Epithelial cell of proximal tubule (primary cell): ENCODE measurements at regions not wholly inside any gene's neighbourhood (a gene's known extent, or its start where the extent isn't known, plus 50 kb on each side); places are given as distances from the start of the nearest gene placed in this dataset.

Source experiments
- DNase-seq: peaks from one replicate; pipeline ENCODE4 v3.0.0-alpha.2; 2011; ENCODE audit warnings: low read depth
- H3K4me3 ChIP-seq: 2 replicates; pipeline ENCODE4 v1.5.1; 2011; ENCODE audit warnings: low read depth, mild to moderate bottlenecking, low read length
- TF ChIP-seq, protein P1 (sequence below): conservative IDR thresholded peaks from 2 replicates; pipeline ENCODE4 v1.5.1; 2012; ENCODE audit warnings: low read depth, mild to moderate bottlenecking, low read length

DNA sequence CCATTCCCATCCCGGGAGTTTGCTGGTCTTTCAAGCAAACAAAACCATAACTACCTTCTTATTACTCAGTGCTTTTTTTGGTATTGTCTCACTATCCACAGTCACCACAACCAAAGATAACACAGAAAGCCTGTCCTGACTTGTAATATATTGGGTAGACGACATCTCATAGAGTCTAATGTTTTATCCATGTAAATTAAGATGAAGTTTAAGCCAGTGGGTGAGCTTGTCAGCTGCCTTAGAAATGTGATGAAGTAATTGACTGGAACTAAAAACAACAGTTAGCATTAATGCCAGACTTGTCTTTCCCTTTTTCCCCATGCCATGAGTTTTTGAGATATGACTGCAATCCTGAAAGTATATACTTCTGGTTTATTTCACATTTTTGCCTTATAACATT is 282.7 kb upstream of the PRDM1 start:
- TF ChIP-seq, protein P1, sequence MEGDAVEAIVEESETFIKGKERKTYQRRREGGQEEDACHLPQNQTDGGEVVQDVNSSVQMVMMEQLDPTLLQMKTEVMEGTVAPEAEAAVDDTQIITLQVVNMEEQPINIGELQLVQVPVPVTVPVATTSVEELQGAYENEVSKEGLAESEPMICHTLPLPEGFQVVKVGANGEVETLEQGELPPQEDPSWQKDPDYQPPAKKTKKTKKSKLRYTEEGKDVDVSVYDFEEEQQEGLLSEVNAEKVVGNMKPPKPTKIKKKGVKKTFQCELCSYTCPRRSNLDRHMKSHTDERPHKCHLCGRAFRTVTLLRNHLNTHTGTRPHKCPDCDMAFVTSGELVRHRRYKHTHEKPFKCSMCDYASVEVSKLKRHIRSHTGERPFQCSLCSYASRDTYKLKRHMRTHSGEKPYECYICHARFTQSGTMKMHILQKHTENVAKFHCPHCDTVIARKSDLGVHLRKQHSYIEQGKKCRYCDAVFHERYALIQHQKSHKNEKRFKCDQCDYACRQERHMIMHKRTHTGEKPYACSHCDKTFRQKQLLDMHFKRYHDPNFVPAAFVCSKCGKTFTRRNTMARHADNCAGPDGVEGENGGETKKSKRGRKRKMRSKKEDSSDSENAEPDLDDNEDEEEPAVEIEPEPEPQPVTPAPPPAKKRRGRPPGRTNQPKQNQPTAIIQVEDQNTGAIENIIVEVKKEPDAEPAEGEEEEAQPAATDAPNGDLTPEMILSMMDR = no peak
- no peak overlapping the region for H3K4me3 ChIP-seq
- DNase-seq = no peak

DNA sequence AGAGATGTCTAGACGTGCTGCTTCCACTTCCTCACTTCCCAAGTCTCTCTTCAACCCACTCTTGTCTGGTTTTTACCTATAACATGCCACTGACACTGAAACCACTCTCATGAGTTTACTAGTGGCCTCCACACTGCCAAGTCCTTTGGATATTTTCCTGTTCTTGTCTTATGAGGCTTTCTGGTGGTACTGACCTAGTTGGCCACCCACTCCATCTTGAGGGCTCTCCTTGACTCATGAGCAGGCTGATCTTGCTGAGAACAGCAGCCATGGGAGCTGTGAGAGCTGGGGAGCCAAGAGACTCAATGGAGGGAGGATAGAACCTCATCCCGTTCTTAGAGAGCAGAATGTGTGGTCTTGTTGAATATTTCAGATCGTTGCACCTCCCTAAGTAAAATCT is 283.4 kb upstream of the PRDM1 start:
- no peak overlapping the region for H3K4me3 ChIP-seq
- TF ChIP-seq, protein P1 = no peak
- DNase-seq = no peak

DNA sequence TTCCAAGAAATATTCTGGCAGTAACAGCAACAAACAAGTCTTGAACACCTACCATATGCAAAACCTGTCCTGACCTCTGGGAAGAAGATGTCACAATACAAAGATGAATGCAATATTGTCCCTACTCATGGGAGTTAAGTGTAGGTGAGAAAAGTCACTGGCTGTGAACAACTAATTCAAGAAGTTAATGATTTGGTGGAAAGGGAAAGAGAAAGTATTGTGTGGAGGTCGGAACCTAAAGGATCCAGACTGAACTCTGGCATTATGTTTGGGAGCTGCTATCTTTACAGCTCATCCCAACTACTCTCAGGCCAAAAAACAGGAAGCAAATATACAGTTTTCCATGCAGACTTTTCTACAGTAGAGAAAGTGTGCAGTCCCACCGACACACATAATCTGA is 285.3 kb upstream of the PRDM1 start:
- TF ChIP-seq, protein P1 = no peak
- DNase-seq = no peak
- no peak overlapping the region for H3K4me3 ChIP-seq

DNA sequence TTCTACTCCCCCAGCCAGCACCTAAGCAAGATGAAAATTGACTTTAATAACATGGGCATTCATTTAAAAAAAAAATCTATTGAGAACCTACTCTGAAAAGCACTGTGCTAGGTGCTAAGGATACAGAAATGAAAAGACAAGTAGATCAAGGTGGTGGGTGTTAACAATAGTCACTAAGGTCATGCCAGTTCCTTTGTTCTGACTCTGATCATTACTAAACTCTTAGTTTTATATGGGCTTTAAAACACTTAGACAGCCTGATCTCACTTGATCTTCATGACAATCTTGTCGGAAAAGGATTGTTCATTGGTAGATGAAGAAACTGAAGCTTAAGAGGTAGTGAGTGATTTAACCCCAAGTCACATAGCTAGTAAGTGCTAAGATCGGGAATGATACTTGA is 285.7 kb upstream of the PRDM1 start:
- no peak overlapping the region for H3K4me3 ChIP-seq
- TF ChIP-seq, protein P1 = no peak
- no peak for DNase-seq

DNA sequence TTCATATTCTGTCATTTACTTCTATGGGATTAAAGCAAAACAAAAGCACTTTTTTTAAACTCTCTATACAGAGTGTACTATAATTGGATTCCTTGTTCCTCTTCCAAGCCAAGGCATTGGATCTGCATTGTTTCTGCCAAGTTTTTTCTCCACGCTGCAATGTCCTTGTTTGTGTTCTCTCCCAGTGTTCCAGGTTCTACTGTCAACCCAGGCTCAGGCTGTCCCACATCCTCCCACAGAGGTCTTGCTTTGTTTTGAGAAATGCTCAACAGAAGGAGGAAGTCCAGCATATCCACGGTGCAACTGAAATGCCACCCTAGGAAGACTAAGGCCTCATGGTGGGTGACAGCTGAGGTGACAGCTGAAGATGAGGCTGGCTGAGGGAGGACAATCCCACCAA is 287.1 kb upstream of the PRDM1 start:
- no peak overlapping the region for H3K4me3 ChIP-seq
- DNase-seq = no peak
- TF ChIP-seq, protein P1 = no peak

DNA sequence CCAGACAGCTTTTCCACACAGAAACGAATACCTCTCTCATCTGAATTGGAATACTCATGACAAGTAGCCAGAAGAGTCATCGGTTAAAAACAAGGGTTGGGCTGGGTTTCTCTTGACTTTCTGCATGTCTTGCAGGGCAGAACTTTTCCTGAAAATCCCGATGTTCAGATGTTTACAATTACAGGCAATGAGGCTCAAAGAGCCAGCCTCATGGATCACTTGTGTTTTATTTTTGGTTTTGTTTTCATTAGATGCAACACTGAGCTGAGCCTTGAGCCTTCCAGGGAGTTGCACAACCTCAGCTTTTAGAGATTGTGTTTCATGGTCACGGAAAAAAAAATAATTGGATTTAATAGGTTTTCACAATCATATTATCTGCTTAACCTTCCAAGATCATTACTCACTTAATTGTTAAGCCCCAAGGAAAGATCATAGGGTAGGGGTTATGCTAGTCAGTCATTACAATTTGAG is 288.1 kb upstream of the PRDM1 start:
- no peak overlapping the region for H3K4me3 ChIP-seq
- TF ChIP-seq, protein P1 = no peak
- no peak for DNase-seq

DNA sequence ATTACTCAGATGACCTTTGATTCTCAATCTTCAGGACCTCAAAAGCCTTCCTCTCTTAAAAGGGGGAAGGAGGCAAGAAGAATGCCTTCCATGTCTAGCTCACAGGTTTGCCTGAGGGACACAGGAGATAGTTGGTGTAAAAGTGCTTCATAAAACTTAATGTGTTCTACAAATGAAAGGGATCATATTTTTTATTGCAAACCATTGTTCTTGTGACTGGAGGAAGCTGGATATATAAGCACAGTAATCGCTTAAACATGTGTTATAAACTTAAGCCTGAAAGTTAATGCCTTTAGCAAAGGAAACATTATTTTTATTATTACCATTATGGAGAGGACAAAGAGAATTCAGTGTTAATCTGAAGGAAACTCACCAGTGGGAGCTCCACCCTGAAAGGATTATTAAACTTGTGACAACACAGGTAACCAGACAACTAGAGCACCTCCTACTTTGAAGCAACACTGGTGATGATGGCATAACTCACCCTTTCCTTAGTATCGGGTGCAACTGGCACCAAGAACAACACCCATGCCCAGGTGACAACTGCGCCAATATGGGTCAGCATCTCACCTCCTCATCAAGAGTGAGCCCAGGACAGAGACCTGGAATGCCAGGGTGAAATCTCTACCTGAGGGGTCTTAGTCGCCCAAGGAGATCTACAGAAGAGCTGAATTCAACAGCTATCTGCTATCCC is 288.7 kb upstream of the PRDM1 start:
- no peak overlapping the region for H3K4me3 ChIP-seq
- TF ChIP-seq, protein P1 = no peak
- no peak for DNase-seq
